NT2/D1 (cell line): ENCODE measurements at regions not wholly inside any gene's neighbourhood (a gene's known extent, or its start where the extent isn't known, plus 50 kb on each side); places are given as distances from the start of the nearest gene placed in this dataset.
"Not testable (repeated sequence)": the region's sequence is repeated elsewhere in the genome, so short reads cannot be mapped to it uniquely, and the experiment has no call there.

Source experiments
- YY1 ChIP-seq: IDR thresholded peaks from 2 replicates; pipeline ENCODE4 v1.6.1; 2011; ENCODE audit not compliant: insufficient read length, insufficient read depth
- ZNF274 ChIP-seq: IDR thresholded peaks from 2 replicates; pipeline ENCODE4 v1.6.1; 2011; ENCODE audit warnings: mild to moderate bottlenecking, low read depth, low read length

DNA sequence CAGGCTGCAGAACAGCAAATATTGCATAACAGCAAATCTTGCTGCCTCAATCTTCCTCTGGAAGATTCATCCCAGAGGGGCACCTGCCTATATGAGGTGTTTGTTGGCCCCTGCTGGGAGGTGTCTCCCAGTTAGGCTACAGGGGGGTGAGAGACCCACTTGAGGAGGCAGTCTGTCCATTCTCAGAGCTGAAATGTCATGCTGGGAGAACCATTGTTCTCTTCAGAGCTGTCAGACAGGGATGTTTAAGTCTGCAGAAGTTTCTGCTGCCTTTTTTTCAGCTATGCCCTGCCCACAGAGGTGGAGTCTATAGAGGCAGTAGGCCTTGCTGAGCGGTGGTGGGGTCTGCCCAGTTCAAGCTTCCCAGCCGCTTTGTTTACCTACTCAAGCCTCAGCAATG lies 187.7 kb downstream of the TPBG start:
- TF ChIP-seq YY1, ZNF274: not testable (repeated sequence)
